Prostate gland (tissue), 2 donors: ENCODE measurements at regions not wholly inside any gene's neighbourhood (a gene's known extent, or its start where the extent isn't known, plus 50 kb on each side); places are given as distances from the start of the nearest gene placed in this dataset.
"Not testable (repeated sequence)": the region's sequence is repeated elsewhere in the genome, so short reads cannot be mapped to it uniquely, and the experiment has no call there.

Experiments used
- DNase-seq: peaks from one replicate; pipeline ENCODE4 v3.0.0-alpha.2; 2019; ENCODE audit warnings: low spot score
- H3K27ac ChIP-seq, 2 donors: fragments of 200-600 bp; sonication (generic); 2 replicates each; pipeline ENCODE4 v1.5.1; 2017 to 2019
- H3K27me3 ChIP-seq: fragments of 200-600 bp; sonication (generic); replicated peaks from 2 replicates; pipeline ENCODE4 v1.5.1; 2019; ENCODE audit not compliant: insufficient read depth
- H3K36me3 ChIP-seq, 2 donors: fragments of 200-600 bp; sonication (generic); 1 replicate in 1 of 2; 2 replicates in 1 of 2; pipeline versions ENCODE4 v1.5.1 to v1.8.1; 2017 to 2019
- H3K4me1 ChIP-seq: fragments of 200-600 bp; sonication (generic); replicated peaks from 2 replicates; pipeline ENCODE4 v1.5.1; 2019
- H3K4me3 ChIP-seq, 2 donors: fragments of 200-600 bp; sonication (generic); 2 replicates each; pipeline ENCODE4 v1.5.1; 2017 to 2019
- H3K9me3 ChIP-seq: fragments of 200-600 bp; sonication (generic); 2 replicates; pipeline ENCODE4 v1.5.1; 2017
- CTCF ChIP-seq, 4 experiments: fragments of 200-600 bp in 2 of 4; fragments of 450-650 bp in 2 of 4; sonication (generic) in 2 of 4; IDR thresholded peaks; 1 replicate in 3 of 4; 2 replicates in 1 of 4; pipeline ENCODE4 v1.5.1; 2016 to 2019; ENCODE audit warnings: antibody characterized with exemption in 4 of 4, mild to moderate bottlenecking in 2 of 4, moderate library complexity in 2 of 4
- POLR2A ChIP-seq: fragments of 450-650 bp; IDR thresholded peaks from one replicate; pipeline ENCODE4 v1.6.1; 2016; ENCODE audit warnings: antibody characterized with exemption, mild to moderate bottlenecking
- POLR2AphosphoS5 ChIP-seq: sonication (generic); formaldehyde crosslinking; IDR thresholded peaks from one replicate; pipeline ENCODE4 v1.6.1; 2017; ENCODE audit warnings: antibody characterized with exemption
- WGBS: methylation state at CpG from one replicate; pipeline ENCODE4 v1.1.5; 2018; 5-methylcytosine and 5-hydroxymethylcytosine counted together
- intact Hi-C: fragments of 100-400 bp; cut with DNase I; formaldehyde crosslinking; loops from one replicate; pipeline ENCODE4 v1.14.2; 2022

DNA sequence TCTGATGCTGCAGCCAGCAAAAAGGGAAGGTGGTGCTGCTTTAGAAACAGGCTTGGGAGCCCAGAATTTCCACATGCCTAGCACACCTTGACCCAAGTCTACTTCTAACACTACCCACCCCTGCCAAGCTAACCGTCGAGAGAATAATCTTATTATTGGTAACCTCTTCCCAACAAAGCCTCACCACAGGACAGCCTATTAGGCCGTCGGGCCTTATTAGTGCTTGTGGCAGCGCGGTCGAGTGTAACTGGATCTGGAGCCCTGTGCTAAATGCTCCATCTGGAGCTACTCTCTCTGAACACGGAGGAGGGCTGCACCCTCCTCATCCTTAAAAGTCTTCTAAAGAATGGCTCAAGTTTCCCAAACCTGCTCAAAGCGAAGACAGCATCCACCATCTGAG is 165.5 kb upstream of the NFIA start:
- no peaks in the 10 kb centered on the region for H3K36me3 ChIP-seq
- no peaks in the 10 kb centered on the region for H3K4me1 ChIP-seq
- H3K27ac ChIP-seq = no peak overlapping the region
- TF ChIP-seq POLR2A (no peak), POLR2AphosphoS5 (no peak), CTCF (IDR thresholded peaks at IDR 0.05) (no peak)
- DNase-seq = no peak
- H3K4me3 ChIP-seq = no peak overlapping the region
- H3K9me3 ChIP-seq = no peaks in the 10 kb centered on the region
- intact Hi-C loops = no loop called here
- H3K27me3 ChIP-seq = no peaks in the 10 kb centered on the region
- 90% methylated on average over 9 of the region's 9 CpGs for WGBS

DNA sequence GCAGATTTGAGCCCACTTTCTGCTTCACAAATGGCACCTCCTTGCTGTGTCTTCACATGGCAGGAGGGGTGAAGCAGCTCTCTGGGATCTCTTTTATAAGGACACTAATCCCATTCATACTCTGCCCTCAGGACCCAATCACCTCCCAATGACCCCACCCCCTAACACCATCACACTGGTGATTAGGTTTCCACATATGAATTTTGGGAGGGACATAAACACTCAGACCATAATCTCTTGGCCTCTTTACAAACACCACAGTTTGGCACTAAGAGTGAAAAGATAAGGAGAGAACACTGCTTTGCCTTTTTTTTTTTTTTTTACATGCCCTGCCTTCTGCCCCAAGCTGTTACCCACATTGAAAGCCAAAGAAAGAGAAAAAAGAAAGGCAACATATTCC is 166.2 kb upstream of the NFIA start:
- intact Hi-C loops = no loop called here

DNA sequence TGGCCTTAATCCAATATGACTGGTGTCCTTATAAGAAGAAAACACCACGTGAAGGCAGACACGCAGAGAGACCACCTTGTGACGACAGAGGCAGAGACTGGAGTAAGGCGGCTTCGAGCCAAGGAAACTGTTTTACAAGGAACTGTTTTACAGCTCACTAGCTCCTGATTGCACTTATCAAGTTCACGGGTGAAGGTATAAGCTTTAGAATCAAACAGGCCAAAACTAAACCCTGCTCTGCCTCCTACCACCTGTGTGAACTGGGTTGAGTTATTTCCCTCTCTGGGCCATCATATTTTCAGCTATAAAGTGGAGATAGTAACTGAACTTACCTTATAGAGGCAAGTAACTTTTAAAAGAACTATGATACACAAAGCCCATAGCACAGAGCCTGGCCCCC is 166.9 kb upstream of the NFIA start:
- no peaks in the 10 kb centered on the region for H3K27me3 ChIP-seq
- DNase-seq = no peak
- H3K36me3 ChIP-seq = no peaks in the 10 kb centered on the region
- H3K4me1 ChIP-seq = no peaks in the 10 kb centered on the region
- TF ChIP-seq POLR2AphosphoS5 (no peak), CTCF (IDR thresholded peaks at IDR 0.05) (no peak)
- H3K9me3 ChIP-seq = no peaks in the 10 kb centered on the region
- 81% methylated on average over 6 of the region's 6 CpGs for WGBS
- H3K27ac ChIP-seq = no peak overlapping the region
- no peak overlapping the region for H3K4me3 ChIP-seq
- intact Hi-C loops = no loop called here

More for the DNA sequence above, 166.2 kb upstream of the NFIA start:
- DNase-seq = no peak
- no peaks in the 10 kb centered on the region for H3K36me3 ChIP-seq
- H3K9me3 ChIP-seq = no peaks in the 10 kb centered on the region
- no peak for TF ChIP-seq POLR2A
- no peak for TF ChIP-seq CTCF (IDR thresholded peaks at IDR 0.05)
- TF ChIP-seq POLR2AphosphoS5 = no peak
- H3K4me1 ChIP-seq = no peaks in the 10 kb centered on the region
- no peak overlapping the region for H3K4me3 ChIP-seq
- H3K27me3 ChIP-seq = no peaks in the 10 kb centered on the region
- no peak overlapping the region for H3K27ac ChIP-seq

- no peak overlapping the region for H3K27ac ChIP-seq
- H3K4me3 ChIP-seq = no peak overlapping the region
- H3K4me1 ChIP-seq = no peaks in the 10 kb centered on the region
- H3K36me3 ChIP-seq = no peaks in the 10 kb centered on the region
- H3K27me3 ChIP-seq = no peaks in the 10 kb centered on the region
- WGBS = 81% methylated on average over 3 of the region's 3 CpGs
- no peaks in the 10 kb centered on the region for H3K9me3 ChIP-seq
- TF ChIP-seq POLR2AphosphoS5 = no peak
- TF ChIP-seq CTCF (IDR thresholded peaks at IDR 0.05) = no peak
- no peak for TF ChIP-seq POLR2A
- intact Hi-C loops = no loop called here
- no peak for DNase-seq
Measured at GRCh38 chr1:60914982-60915381, 167.4 kb upstream of the NFIA start.

- WGBS = 76% methylated on average over 2 of the region's 2 CpGs
- intact Hi-C loops, H3K27ac ChIP-seq, H3K36me3 ChIP-seq, H3K9me3 ChIP-seq, H3K4me1 ChIP-seq, H3K27me3 ChIP-seq, H3K4me3 ChIP-seq, DNase-seq: not testable (repeated sequence)
Measured at GRCh38 chr1:60913708-60914107, 168.7 kb upstream of the NFIA start.

GRCh38 chr1:60913039-60913438 is 169.3 kb upstream of the NFIA start:
- WGBS = 74% methylated on average over 3 of the region's 3 CpGs
- no peak for DNase-seq
- Histone ChIP-seq H3K27me3 (no peaks in the 10 kb centered on the region), H3K36me3 (no peaks in the 10 kb centered on the region), H3K4me3 (no peak overlapping the region), H3K27ac (no peak overlapping the region), H3K4me1 (no peaks in the 10 kb centered on the region), H3K9me3 (no peaks in the 10 kb centered on the region)
- no peak for TF ChIP-seq POLR2AphosphoS5
- no peak for TF ChIP-seq CTCF (IDR thresholded peaks at IDR 0.05)
- TF ChIP-seq POLR2A = no peak
- intact Hi-C loops = no loop called here
